Kidney (tissue), 13 donors: ENCODE measurements at regions not wholly inside any gene's neighbourhood (a gene's known extent, or its start where the extent isn't known, plus 50 kb on each side); places are given as distances from the start of the nearest gene placed in this dataset.

Experiments
- DNase-seq, 5 donors: peaks; one replicate each; pipeline ENCODE4 v3.0.0-alpha.2; 2013 to 2020
- FAIRE-seq: peaks from 2 replicates; lab custom pipeline; 2012; peaks lifted over from hg19 to GRCh38; lab: Jason Lieb, UNC
- H3K27ac ChIP-seq, 2 donors: one replicate each; pipeline ENCODE4 v1.7.0; 2013; ENCODE audit warnings: low read depth in 2 of 2, low read length in 2 of 2, inconsistent platforms in 1 of 2
- H3K27me3 ChIP-seq: one replicate; pipeline ENCODE4 v1.7.1; 2013; ENCODE audit warnings: low read length, inconsistent platforms; ENCODE audit not compliant: control insufficient read depth, insufficient read depth
- H3K36me3 ChIP-seq, 3 donors: one replicate each; pipeline versions ENCODE4 v1.7.0 to v1.7.1; 2013; ENCODE audit warnings: low read length in 3 of 3, control low read depth in 1 of 3, inconsistent platforms in 1 of 3; ENCODE audit not compliant: insufficient read depth in 3 of 3, control insufficient read depth in 2 of 3
- H3K4me1 ChIP-seq, 3 donors: one replicate each; pipeline versions ENCODE4 v1.7.0 to v1.7.1; 2013; ENCODE audit warnings: low read length in 3 of 3, inconsistent platforms in 1 of 3, low read depth in 1 of 3; ENCODE audit not compliant: control insufficient read depth in 2 of 3, insufficient read depth in 2 of 3
- H3K4me3 ChIP-seq, 3 donors: one replicate each; pipeline versions ENCODE4 v1.7.0 to v1.8.1; 2013; ENCODE audit warnings: low read length in 3 of 3, control low read depth in 1 of 3, inconsistent platforms in 1 of 3
- H3K9ac ChIP-seq, 3 donors: one replicate each; pipeline versions ENCODE4 v1.7.0 to v1.7.1; 2013; ENCODE audit warnings: low read length in 3 of 3, control low read depth in 1 of 3, inconsistent platforms in 1 of 3
- H3K9me3 ChIP-seq, 3 donors: one replicate each; pipeline versions ENCODE4 v1.7.0 to v1.7.1; 2013; ENCODE audit warnings: low read length in 3 of 3, control low read depth in 1 of 3, inconsistent platforms in 1 of 3; ENCODE audit not compliant: control insufficient read depth in 2 of 3, insufficient read depth in 1 of 3
- CTCF ChIP-seq: IDR thresholded peaks from 3 replicates; pipeline ENCODE4 v1.5.1; 2012; ENCODE audit warnings: mild to moderate bottlenecking, moderate library complexity, borderline replicate concordance; ENCODE audit not compliant: insufficient read depth; ENCODE audit errors: extremely low read depth
- intact Hi-C: fragments of 100-400 bp; cut with DNase I; formaldehyde crosslinking; loops from one replicate; pipeline ENCODE4 v1.11.1; 2022
- donor health status: control.
- donor health status: control.
- donor health status: control.
- donor health status: control.
- donor health status: control.
- donor health status: DM: yes; HTN: yes; CAD: no.
- donor health status: Normal renal cell carcinoma (clear cell type).

GRCh38 chr11:91187314-91187713 lies 964.5 kb upstream of the CHORDC1 start:
- Histone ChIP-seq H3K36me3 (no peaks in the 10 kb centered on the region), H3K9ac (no peak overlapping the region), H3K4me3 (no peak overlapping the region), H3K4me1 (no peaks in the 10 kb centered on the region), H3K9me3 (peaks cover 0 to 9% (median 0%) of the 10 kb centered on the region in 3 donors), H3K27me3 (no peaks in the 10 kb centered on the region), H3K27ac (no peak overlapping the region)
- FAIRE-seq: no peak
- no peak for TF ChIP-seq CTCF
- no peak for DNase-seq
- intact Hi-C loops: no loop called here

GRCh38 chr11:91178366-91178765 lies 955.5 kb upstream of the CHORDC1 start:
- intact Hi-C loops: no loop called here
- DNase-seq (no peak), FAIRE-seq (no peak)
- H3K27me3 ChIP-seq: no peaks in the 10 kb centered on the region
- H3K9me3 ChIP-seq: peaks cover 0 to 4% (median 0%) of the 10 kb centered on the region in 3 donors
- no peak for TF ChIP-seq CTCF
- no peak overlapping the region for H3K9ac ChIP-seq
- no peak overlapping the region for H3K4me3 ChIP-seq
- H3K27ac ChIP-seq: no peak overlapping the region
- H3K4me1 ChIP-seq: no peaks in the 10 kb centered on the region
- H3K36me3 ChIP-seq: no peaks in the 10 kb centered on the region

GRCh38 chr11:91174734-91175133 lies 951.9 kb upstream of the CHORDC1 start:
- intact Hi-C loops: no loop called here
- Histone ChIP-seq H3K27me3 (no peaks in the 10 kb centered on the region), H3K27ac (no peak overlapping the region), H3K9ac (no peak overlapping the region), H3K4me1 (no peaks in the 10 kb centered on the region), H3K36me3 (no peaks in the 10 kb centered on the region), H3K9me3 (no peaks in the 10 kb centered on the region), H3K4me3 (no peak overlapping the region)
- FAIRE-seq (no peak), DNase-seq (no peak)
- no peak for TF ChIP-seq CTCF

GRCh38 chr11:91174193-91174592 lies 951.3 kb upstream of the CHORDC1 start:
- intact Hi-C loops: no loop called here
- no peaks in the 10 kb centered on the region for H3K9me3 ChIP-seq
- no peak overlapping the region for H3K27ac ChIP-seq
- DNase-seq (no peak), FAIRE-seq (no peak)
- H3K4me3 ChIP-seq: no peak overlapping the region
- H3K9ac ChIP-seq: no peak overlapping the region
- no peaks in the 10 kb centered on the region for H3K27me3 ChIP-seq
- no peak for TF ChIP-seq CTCF
- no peaks in the 10 kb centered on the region for H3K36me3 ChIP-seq
- H3K4me1 ChIP-seq: no peaks in the 10 kb centered on the region
